ENCODE measurements at regions not wholly inside any gene's neighbourhood (a gene's known extent, or its start where the extent isn't known, plus 50 kb on each side); places are given as distances from the start of the nearest gene placed in this dataset.
"Not testable (repeated sequence)": the region's sequence is repeated elsewhere in the genome, so short reads cannot be mapped to it uniquely, and the experiment has no call there.

DNA sequence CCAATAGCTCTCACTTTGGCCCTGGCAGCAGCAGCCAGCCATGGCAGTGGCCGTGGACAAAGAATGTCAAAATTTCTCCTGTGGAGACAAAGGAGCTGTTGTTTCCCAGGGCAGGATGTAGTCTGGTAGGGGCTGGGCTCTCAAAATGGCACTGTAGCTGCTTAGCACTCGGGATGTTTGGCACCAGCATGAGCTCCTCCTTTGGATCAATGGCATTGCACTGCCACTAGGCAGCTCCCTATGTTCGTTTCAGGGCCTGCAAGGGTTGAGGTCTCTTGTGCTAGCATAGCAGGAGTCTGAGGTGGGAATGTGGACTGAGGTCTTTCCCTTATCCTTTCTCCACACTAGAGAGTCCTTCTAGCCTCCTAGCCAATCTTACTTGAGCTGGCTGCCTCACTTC lies 948.8 kb upstream of the FAM98A start:
- DNase-seq (no peak), ATAC-seq (ENCODE audit: poor library complexity) (no peak)
- intact Hi-C loops (cut with DNase I): no loop called here

DNA sequence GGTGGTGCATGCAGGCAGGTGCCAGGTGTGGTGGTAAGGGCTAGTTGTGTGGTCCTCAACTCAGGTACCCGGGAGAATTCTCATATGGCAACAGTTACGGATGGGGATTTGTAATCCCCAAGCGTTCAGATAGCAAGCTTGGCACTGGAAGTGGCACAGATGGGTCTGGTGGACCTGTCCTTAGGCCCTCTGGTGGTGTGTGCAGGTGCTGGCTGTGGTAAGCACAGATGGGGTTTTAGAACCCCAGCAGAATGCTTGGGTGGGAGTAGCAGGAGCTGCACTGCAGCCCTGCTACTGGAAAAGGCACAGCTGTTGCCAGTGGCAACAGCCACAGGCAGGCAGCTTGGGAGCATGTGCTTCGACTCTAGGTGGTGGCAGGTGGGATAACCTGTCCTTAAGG lies 948.2 kb upstream of the FAM98A start:
- intact Hi-C loops (cut with DNase I): no loop called here
- no peak for ATAC-seq (ENCODE audit: poor library complexity)
- DNase-seq: no peak

DNA sequence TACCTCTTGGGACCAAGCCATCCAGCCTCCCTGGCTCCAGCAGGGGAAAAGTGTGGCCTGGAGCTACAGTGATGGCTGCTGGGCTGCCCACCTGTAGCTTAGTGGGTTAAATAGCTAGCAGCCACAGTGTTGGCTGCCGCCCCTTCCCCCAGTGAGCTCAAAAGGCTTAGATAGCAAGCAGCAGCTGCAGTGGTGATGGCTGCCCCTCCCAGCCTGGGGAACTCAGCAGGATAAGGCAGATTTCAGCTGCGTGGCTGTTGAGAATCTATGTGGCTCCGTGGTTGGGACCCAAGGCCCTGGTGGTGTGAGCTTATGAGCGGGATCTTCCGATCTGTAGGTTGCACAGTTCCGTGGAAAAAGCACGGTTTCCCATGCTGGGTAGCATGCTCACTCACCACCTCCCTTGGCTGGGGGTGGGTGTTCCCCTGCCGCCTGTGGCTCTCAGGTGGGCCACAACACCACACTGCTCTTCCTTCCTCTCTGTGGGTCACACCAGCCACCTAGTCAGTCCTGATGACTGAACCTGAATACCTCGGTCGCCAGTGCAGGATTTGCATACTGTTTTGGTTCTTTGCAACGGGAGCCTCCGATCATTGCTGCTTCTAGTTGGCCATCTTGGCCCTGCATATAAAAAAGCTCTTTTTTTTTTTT lies 946.5 kb upstream of the FAM98A start:
- ATAC-seq (ENCODE audit: poor library complexity): no peak
- intact Hi-C loops (cut with DNase I): no loop called here
- DNase-seq: no peak

DNA sequence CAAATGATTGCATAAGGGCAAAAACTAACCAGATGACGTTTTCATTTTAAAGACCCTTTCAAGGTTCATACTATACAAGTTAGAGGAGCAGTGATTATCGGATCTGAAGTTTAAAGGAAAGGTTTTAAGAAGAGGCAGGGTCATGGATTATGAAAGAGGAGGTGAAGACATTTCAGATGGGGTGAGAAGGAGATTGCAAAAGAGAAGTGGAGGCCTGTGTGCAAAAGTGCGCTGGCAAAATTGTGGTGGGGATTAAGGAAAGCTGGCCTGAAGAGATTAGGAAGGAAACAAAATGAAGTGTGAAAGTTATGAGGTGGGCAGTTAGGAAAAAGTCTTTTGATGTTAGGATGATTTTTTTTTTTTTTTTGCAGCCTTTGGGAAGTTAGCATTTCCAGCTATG lies 935.7 kb upstream of the FAM98A start:
- intact Hi-C loops (cut with DNase I): no loop called here
- ATAC-seq (ENCODE audit: poor library complexity) (no peak), DNase-seq (no peak)

DNA sequence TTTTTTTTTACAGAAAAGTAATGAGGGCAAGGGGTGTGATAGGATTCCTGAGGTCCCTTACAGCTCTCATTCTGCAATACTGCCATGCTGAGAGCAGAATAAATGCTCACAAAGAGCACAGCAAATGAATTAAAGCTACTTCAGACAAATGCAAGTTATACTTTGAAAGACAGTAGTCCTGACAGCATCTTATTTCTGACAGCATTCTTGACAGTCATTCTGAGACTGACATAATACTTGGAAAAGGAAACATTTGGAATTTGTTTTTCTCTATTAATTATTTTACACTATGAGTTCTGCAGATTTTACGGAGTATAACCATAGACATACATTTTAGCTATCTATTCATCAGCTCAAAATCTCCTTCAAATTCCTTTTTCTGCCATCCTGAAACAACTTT lies 935.2 kb upstream of the FAM98A start:
- DNase-seq (no peak), ATAC-seq (ENCODE audit: poor library complexity) (no peak)
- intact Hi-C loops (cut with DNase I): no loop called here

DNA sequence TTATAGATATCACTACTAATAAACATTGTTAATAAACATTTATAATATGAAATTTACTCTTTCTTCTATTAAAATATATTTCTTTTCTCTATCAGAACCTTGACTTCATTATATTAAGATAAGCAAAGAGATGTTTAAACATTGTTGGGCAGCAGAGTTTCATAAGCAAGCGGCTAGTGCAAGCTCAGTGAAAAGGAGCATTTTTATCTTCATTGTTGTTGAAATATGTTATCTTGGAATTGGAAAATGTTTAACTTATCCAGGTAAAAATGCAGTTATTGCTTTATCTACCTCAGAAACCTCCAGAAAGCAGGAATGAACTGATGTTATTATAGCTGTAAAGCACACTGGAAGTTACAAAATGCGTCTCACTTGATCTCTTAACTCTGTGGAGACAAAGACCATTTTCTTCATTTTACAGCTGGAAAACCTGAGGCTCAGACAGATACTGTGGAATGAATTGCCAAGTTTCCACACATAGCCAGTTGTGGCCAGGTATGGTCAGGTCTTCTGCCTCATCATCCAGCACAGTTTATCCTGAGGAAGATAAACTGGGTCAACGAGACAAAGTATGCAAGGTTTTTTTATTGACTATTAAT lies 934.6 kb upstream of the FAM98A start:
- intact Hi-C loops (cut with DNase I): no loop called here
- ATAC-seq (ENCODE audit: poor library complexity) (no peak), DNase-seq (no peak)

DNA sequence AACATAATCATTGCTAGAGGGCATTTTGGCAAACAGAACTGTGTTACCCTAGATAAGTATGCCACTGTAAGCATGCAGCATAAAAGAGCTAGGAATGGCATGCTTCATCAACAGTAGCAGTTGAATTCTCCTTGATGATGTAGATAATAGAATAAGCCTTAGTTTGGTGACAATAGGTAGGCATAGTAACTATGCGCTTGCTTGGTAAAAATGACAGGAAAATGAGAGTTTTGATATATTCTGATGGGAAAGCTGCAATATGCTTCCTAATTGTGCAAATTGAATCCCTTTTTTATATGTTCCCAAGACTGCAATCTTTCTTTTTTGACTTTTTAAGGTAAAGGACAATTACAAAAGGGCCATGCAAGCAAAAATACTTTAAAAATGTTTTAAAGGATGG lies 930.9 kb upstream of the FAM98A start:
- ATAC-seq (ENCODE audit: poor library complexity): no peak
- intact Hi-C loops (cut with DNase I): no loop called here
- no peak for DNase-seq

DNA sequence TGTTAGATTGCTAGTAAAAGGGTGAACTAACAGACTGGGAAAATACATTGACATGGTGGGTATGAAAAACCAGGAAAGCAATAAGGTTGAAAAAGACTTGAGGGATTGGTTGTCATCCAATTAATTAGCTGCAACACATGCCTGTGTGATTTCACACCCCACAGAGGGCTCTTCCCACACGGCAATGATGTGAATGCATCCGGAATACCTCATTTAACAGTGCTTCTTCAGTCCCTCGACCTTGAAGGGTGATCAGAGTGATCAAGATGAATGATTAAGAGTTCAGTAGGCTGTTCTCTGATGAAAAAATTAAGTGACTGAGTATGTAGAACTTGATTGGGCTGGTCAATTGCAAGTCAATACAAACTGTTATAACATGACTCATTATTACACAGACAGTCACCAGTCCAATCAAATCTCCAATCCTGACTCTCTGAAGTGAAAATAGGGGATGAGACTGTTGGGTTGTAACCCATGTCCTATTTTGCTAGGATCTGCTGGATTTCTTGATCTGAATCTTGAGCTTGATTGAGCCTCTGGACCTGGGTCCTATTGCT lies 924.9 kb upstream of the FAM98A start:
- DNase-seq: no peak
- intact Hi-C loops (cut with DNase I): no loop called here
- no peak for ATAC-seq (ENCODE audit: poor library complexity)

DNA sequence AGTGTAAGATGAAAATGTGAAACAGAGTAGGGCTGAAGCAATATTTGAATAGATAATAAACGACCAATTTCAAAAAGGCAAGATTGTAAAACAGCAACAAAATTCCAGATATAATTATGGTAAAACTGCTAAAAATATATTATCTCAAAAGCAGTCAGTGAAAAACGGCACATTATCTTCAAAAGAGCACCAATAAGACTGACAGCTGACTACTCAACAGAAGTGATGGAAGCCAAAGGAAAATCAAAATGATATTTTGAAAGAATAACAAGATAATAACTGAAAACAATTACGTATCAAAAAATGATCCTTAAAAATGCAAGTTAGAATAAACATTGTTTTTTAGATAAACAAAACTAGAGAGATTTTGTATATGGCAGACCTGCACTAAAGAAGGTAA lies 920.6 kb upstream of the FAM98A start:
- intact Hi-C loops (cut with DNase I): no loop called here
- ATAC-seq (ENCODE audit: poor library complexity): no peak

DNA sequence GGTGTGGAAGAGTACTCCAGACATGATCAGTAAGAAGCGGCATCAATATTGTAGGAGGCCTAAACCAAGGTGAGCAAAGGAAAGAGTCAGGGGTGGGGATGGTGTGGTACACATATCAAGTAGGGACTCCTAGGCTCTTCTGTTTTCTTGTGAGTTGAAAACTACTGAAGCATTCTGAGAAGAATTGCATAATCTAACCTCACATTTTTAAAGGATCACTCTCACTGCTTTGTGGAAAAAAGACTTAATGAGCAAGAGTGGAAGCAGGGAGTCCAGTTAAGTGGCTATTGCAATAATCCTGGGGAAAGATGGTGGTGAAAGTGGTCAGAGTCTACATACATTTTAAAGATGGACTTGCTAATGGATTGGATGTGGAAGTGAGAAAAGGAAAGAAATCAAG lies 899.5 kb upstream of the FAM98A start:
- no peak for DNase-seq
- intact Hi-C loops (cut with DNase I): no loop called here
- no peak for ATAC-seq (ENCODE audit: poor library complexity)

More for the DNA sequence above, 920.6 kb upstream of the FAM98A start:
- no peak for DNase-seq

DNA sequence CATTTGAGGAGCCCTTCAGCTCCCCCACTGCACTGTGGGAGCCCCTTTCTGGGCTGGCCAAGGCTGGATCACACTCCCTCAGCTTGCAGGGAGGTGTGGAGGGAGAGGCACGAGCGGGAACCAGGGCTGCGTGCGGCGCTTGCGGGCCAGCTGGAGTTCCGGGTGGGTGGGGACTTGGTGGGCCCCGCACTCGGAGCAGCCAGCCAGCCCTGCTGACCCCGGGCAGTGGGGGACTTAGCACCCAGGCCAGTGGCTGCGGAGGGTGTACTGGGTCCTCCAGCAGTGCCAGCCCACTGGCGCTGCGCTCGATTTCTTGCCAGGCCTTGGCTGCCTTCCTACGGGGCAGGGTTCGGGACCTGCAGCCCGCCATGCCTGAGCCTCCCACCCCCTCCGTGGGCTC lies 895.1 kb upstream of the FAM98A start:
- DNase-seq; intact Hi-C loops (cut with DNase I); ATAC-seq (ENCODE audit: poor library complexity): not testable (repeated sequence)

DNA sequence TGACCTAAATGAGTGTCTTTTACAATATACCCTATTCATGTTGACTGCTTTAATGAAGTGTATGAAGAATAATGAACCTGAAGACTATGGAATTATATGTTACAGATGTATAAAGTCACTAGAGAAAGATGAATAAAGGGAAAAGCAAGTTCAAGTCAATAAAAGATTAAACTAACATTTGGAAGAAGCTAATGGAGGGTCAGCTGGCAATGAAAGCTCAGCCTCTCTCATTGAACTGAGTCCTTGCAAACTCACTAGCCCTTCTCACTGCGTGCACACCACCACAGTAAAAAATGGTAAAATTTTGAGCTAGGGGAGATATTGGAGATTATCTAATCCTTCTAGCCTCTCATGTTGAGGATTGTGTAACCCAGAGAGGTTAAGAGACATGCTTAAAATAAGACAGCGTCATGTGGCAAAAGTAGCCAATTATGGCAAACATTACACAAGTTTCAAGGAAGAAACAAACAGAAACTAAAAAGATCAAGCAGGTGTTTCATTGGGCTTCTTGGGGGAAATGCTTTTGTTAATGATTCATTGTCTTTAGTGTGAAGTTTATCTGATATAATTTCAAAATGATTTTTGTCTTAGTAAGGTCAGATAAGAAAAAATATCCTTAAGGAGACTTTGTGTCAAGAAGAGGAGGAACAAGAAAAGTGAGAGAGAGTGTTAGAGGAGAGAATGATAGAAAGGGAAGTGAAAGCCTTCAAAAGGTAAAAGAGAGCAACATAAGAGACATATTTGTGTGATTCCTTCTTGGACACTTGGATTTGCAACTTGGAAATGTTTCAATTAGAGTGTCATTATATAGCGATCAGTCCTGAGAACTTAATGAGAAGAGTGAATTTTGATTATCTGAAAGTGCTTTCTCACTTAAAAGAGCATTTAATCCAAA lies 893.7 kb upstream of the FAM98A start:
- intact Hi-C loops (cut with DNase I): no loop called here
- no peak for ATAC-seq (ENCODE audit: poor library complexity)
- DNase-seq: no peak

DNA sequence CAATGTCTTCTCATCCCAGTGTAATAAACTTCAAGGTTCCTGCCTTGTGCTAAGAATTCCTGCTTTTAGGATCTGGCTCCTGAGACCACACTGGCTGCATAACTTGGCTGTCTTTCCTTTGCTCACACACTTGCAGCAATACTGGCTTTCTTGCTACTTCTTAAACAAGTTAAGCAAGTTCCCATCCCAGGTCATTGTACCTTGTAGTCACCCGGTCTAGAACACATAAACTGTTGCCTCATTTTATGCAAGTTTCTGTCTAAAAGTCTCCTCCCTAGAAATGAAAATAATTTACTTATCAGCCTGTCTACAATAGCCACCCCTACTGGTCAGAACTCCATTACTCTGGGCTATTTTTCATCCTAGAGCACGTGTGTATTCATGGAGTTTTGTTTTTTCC lies 887.9 kb upstream of the FAM98A start:
- DNase-seq (no peak), ATAC-seq (ENCODE audit: poor library complexity) (no peak)
- intact Hi-C loops (cut with DNase I): no loop called here

DNA sequence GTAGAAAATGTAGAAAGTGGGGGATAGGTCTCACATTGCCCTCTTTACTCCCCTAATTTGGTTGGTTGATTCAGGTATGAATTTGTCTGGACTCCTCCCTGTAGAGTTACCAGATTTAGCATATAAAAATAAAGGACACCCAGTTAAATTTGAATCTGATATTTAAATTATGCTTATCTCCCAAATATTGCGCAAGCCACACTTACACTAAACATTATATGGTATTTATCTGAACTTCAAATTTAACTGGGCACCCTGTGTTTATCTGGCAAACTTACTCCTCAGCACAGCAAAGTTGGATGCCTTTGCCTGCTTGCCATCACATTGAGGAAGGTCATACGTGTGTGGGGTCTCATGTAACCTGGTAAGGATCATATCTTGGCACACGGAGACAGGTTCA lies 882.4 kb upstream of the FAM98A start:
- ATAC-seq (ENCODE audit: poor library complexity) (no peak), DNase-seq (no peak)
- intact Hi-C loops (cut with DNase I): no loop called here

DNA sequence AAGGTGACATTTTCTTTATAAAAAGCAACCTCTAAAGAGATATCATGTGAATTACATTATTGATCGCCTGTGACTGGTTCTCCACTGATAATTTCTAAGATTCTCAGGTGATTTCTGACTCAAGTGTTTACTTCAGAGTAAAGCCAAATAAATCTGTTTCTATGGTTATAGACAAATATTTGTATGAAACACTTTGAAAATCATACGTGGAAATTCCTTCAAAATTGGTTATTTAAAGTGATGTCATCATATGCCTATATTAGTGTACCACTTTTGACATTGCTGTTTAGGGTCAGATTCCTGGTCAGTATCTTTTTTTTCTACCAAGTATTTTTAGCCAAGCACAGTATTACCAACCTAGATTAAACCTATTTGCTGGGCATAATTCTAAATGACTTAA lies 881.3 kb upstream of the FAM98A start:
- intact Hi-C loops (cut with DNase I): no loop called here
- no peak for ATAC-seq (ENCODE audit: poor library complexity)
- no peak for DNase-seq

DNA sequence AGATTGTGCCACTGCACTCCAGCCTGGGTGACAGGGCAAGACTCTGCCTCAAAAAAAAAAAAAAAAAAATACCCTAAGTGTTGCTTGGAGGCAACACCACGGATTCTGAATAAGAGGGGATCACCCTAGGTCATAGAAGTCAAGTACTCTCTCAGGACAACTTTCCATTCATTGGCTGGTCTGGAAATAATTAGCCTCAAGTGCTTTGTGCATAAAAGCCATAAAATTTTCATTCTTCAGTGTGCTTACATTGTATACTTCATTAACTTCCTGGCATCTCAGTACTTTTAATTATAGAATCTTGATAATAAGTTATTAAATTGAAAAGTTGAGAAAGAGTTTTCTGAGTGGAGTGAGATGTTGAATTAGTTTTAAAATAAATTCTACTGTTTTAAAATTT lies 876.1 kb upstream of the FAM98A start:
- intact Hi-C loops (cut with DNase I): no loop called here
- ATAC-seq (ENCODE audit: poor library complexity): no peak
- DNase-seq: no peak

DNA sequence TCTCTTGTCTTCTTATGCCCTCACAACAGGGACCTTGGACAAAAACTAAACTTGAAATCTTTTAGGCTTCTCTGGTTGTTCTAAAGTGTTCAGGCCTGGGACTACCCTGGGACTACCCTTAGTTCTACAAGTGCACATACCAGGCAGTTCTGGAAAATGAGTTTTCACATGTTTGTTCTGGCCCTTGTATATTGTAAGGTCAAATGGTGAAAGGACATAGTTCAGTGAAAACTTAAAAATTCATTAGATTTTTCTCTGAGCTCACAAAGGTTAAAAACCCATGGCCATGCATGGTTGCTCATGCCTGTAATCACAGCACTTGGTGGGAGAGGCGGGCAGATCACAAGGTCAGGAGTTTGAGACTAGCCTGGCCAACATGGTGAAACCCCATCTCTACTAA lies 875.5 kb upstream of the FAM98A start:
- intact Hi-C loops (cut with DNase I): no loop called here
- no peak for DNase-seq
- ATAC-seq (ENCODE audit: poor library complexity): no peak

DNA sequence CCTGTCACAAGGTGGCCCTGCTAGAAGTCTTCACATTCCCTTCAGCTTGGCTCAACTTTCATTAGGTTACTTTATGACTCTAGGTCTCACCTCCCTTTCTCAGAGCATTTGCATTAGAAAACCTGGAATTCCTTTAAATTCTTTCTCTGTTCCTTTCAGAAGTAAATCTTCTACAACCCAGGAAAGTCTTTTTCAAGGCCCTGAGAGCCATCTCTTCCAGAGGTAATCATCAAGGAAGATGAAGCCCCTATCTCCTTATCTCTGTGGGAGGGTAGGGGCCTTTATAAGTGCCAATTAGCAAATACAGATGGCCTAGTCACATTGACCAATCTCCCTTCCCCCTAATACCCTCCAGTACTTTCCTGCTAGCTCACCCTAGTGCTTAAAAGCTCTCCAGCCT lies 848.0 kb upstream of the FAM98A start:
- no peak for ATAC-seq (ENCODE audit: poor library complexity)
- intact Hi-C loops (cut with DNase I): no loop called here

DNA sequence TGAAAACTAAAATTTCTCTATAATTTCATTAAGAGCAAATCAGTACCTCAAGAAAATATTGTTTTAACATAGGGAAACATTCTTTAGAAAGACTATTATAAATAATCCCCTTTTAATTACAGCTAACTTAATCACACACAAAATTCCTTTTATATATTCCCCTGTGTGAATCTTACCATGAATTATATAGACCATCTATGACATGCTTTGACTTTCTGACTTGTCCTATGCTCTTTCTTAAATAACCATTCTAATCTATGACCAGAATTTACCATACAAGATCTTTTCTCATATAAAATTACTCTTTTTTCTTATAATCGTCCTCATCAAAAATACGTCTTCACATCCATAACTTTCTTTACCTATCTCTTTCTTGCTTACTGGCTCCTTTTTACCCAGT lies 824.2 kb upstream of the FAM98A start:
- DNase-seq (no peak), ATAC-seq (ENCODE audit: poor library complexity) (no peak)
- intact Hi-C loops (cut with DNase I): no loop called here

More for the DNA sequence above, 848.0 kb upstream of the FAM98A start:
- DNase-seq: no peak

DNA sequence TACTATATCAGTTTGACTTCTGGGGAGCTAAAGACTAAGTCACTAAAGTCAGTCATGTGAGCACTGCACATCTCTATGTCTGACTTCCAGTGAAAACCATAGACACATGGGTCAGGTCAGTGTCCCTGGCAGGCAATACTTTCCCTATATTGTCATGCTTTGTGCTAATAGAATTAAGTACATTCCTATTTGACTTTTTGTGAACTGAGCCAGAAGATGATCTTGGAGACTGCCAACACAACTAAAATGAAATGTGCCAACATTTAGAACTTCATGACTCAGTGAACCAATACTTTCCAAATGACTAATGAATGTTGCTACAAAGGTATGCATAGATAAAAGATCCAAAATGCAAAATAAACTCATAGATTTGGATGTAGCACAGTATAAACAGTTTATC lies 820.8 kb upstream of the FAM98A start:
- DNase-seq (no peak), ATAC-seq (ENCODE audit: poor library complexity) (no peak)
- intact Hi-C loops (cut with DNase I): no loop called here

Measured in Right ventricle myocardium superior (tissue), 1 donor.